22Rv1 (cell line): ENCODE measurements at regions not wholly inside any gene's neighbourhood (a gene's known extent, or its start where the extent isn't known, plus 50 kb on each side); places are given as distances from the start of the nearest gene placed in this dataset.

Source experiments
- CTCF ChIP-seq: fragments of 450-650 bp; IDR thresholded peaks from 2 replicates; pipeline ENCODE4 v1.5.1; 2017; ENCODE audit warnings: mild to moderate bottlenecking
- ZFX ChIP-seq: fragments of 450-650 bp; IDR thresholded peaks from 2 replicates; pipeline ENCODE4 v1.6.1; 2017; ENCODE audit warnings: antibody characterized with exemption, borderline replicate concordance

- TF ChIP-seq CTCF (no peak), ZFX (no peak)
These were observed 2190.5 kb upstream of the RAG2 start for GRCh38 chr11:38788561-38788960.
